Myocyte (in vitro differentiated cells): ENCODE measurements at regions not wholly inside any gene's neighbourhood (a gene's known extent, or its start where the extent isn't known, plus 50 kb on each side); places are given as distances from the start of the nearest gene placed in this dataset.
"Not testable (repeated sequence)": the region's sequence is repeated elsewhere in the genome, so short reads cannot be mapped to it uniquely, and the experiment has no call there.

Experiments
- DNase-seq: peaks from one replicate; pipeline ENCODE4 v3.0.0-alpha.2; 2012; ENCODE audit warnings: low read depth

DNA sequence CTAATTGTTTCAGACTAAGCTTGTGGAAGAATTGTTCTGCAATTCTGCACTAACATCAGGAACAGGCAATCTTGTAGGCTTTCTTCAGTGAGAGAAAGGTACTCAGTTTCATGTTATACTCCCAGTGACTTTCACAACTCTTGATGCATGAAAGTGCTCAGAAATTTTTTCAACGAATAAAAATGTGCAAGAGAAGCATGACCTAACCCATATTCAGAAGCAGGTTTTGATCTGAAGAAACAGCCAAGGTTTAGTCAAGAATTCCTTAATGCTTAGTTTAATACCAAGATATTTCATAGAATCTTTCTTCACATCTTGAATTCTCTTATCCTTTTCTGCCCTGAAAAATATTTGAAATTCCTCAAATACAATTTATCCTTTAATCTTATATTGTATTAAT is 197.2 kb upstream of the CSNK1A1L start:
- no peak for DNase-seq

DNA sequence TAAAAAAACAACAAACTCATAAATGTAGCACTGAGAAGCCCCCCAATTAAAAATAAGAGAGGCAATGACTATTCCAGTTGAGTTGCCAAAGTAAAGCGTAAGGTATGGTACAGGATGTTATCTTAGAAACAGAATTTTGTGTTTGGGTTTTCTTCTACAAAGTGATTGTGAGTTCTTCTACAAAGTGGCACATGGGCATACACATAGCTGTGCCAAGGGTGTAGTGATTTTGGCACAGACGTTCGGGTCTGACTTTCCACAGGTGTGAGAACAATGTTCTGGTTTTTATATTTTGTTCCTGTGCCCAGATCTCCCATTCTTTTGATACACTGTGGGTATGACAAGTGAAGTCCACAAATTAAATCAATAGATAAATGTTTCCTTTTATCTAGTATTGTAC is 190.1 kb upstream of the CSNK1A1L start:
- DNase-seq, result no peak

- no peak for DNase-seq
Measured at GRCh38 chr13:37295071-37295470, 189.6 kb upstream of the CSNK1A1L start.

GRCh38 chr13:37294472-37294871 is 189.0 kb upstream of the CSNK1A1L start:
- no peak for DNase-seq

GRCh38 chr13:37293295-37293694 is 187.8 kb upstream of the CSNK1A1L start:
- DNase-seq, result no peak

GRCh38 chr13:37290716-37291505 is 185.4 kb upstream of the CSNK1A1L start:
- DNase-seq, result no peak

GRCh38 chr13:37289212-37289935 is 183.9 kb upstream of the CSNK1A1L start:
- DNase-seq, result no peak

GRCh38 chr13:37288057-37288720 is 182.7 kb upstream of the CSNK1A1L start:
- no peak for DNase-seq

GRCh38 chr13:37280231-37280630 is 174.8 kb upstream of the CSNK1A1L start:
- DNase-seq, result not testable (repeated sequence)

- no peak for DNase-seq
Measured at GRCh38 chr13:37277435-37278144, 172.1 kb upstream of the CSNK1A1L start.

DNA sequence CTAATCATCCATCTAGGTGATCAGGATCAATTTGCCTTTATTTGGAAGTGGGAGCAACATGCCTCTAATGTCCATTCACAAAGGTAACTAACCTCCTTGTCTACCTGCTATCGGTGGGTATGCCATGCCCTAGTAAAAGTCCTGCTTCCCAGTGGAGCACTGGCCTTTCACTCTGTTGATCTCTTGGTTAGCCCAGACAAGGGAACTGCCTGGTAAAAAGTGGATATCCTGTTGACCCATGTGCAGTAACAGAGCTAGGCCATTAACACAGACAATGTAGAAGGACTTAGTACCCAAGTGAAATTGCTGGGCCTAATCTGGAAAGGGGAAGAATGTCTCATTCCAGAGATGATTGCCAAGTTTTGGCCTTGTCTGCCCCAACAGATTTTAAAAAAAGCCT is 171.5 kb upstream of the CSNK1A1L start:
- no peak for DNase-seq

DNA sequence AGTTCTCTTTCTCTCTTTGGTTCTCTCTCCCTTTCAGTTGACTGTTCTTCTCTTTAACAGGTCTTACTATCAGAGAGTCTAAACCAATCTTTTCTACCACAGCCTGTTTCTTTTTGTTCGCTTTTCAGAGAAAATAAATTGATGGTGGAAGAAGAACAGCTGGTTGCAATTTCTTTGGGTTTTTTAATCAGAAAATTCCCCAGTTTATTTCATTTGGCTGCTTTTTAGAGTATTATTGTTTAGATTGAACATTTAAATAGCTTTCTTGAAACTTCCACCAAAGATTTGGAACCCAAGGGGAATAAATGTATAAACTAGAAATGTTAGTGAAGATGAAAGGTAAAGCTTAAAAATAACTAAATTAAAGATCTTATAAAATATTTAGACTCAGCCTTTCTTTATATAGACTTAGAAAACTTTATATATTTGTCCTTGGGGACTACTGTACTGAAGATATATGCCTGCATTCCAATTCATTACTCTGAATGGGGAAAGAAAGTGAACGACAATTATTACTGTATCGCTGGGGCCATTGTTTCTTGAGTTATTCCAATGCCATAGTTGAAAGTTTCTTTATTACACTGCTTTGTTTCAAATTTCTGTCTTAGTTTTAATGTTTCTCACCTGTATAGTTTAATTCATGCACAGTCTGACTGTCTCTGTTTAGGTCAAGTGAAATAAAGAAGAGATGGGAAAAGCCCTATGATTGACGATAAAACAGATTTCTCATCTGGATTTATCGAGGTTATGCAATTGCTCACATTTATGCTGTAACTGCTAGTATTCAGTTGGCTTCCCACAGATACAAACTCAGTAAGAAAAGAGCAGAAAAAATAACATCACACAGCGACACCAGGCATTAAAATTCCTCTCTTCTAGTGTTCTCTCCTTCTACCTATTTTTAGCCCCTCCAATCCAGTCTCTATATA is 169.4 kb upstream of the CSNK1A1L start:
- DNase-seq, result no peak

DNA sequence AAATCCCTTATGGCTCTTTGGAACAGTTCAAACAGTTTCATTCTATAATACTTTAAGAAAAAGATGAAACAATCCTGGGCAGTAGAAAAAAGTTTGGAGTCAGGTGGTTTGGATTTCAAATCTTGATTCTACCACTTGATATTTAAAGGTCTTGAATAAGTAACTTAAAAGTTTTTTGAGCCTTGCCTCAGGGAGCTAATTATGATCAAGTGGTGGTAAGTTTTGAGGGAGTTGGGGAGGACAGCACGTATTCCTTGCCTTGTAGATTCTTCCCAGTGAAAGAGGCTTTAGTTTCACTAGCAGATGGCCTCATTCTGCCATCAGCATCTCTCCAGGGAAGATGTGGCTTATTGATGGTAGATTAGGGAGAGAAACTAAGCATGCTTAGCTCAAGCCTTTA is 168.4 kb upstream of the CSNK1A1L start:
- no peak for DNase-seq

DNA sequence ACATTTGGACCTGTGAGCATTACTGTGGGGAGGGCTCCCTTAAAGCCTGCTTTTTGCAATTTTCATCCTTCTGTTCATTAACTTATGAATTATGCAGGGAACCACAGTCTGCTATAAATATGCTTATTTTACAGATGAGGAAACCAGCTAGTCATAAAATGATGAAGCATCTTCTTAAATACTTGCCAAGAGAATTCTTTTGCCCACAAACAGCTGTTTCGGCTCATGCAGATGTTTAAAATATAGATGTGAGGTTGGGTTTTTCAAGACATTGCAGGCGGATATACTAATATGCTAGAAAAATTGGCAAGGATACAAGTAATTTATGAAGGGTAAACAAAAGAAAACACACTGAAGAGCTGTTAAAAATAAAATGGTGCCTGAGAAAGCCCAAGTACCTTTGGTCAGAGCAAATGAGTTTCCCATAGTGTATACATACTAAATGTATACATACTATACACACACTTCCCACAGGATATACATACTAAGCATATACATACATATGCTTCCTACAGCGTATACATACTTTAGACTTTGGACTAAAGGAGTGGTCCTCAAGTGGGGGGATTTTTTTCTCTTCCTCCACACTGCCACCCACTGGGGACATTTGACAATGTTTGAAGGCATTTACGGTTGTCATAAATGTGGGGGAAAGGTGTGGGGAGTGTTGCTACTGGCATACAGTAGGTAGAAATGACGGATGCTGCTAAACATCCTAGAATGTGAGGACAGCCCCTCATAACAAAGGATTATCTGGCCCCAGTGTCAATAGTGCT is 164.9 kb upstream of the CSNK1A1L start:
- DNase-seq, result peak; percentile 3

DNA sequence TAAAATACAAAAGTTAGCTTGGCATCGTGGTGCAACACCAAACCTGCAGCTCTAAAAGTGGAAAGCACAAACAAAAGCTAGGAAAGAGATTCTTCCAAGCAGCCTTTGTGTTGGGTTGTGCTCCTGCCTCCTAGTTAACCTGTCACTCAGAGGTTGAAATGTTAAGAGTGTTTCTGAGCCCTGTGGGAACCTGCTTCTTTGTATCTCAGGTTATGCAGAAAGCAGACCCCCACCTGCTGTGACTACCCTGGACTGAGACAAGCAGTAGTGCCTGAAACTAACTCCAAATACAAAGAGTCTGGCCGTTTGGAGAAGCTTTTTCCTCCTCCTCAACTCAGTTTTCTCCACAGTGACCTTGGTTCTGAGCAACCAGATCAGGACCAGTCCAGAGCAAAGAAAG is 158.4 kb upstream of the CSNK1A1L start:
- no peak for DNase-seq

- no peak for DNase-seq
Measured at GRCh38 chr13:37257706-37258105, 152.2 kb upstream of the CSNK1A1L start.

GRCh38 chr13:37257051-37257450 is 151.6 kb upstream of the CSNK1A1L start:
- no peak for DNase-seq

GRCh38 chr13:37241786-37242185 is 136.3 kb upstream of the CSNK1A1L start:
- DNase-seq, result no peak

DNA sequence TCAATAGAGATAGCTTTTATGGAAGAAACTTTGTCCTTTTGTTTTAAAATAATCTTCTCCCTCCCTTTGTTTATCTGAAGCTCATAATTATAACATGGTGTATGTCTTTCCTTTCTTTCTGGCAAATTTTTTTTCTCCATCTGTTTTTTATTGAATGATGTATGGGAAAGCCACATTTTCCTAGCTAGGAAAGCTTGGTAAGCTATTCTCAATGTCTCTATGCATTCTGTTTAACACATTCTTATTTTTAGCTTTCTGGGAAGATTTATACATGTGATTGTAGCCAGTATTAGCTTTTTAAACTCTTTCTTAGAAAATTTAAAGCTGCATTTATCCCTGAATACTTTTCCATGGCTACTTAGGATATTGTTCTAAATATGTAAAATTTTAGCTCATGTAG is 124.9 kb upstream of the CSNK1A1L start:
- no peak for DNase-seq

DNA sequence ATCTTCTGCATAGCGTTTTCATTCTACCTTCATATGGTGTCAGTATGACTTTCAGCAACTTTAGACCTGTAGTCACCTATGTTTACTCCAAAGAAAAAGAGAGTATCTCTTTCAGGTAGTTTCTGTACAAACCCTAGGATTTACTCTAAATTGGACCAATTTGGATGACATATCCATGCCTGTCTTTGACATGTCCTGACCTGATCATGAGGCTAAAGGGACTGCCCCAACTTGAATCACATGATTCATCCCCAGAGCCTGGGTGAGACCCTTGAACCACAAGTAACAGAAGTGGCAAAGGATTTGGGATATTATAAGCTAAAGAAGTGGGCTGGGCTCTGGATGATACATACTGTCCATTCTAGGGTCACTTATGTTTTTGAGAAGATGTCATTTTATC is 124.5 kb upstream of the CSNK1A1L start:
- no peak for DNase-seq
